Kidney epithelial cell (primary cell): ENCODE measurements at regions not wholly inside any gene's neighbourhood (a gene's known extent, or its start where the extent isn't known, plus 50 kb on each side); places are given as distances from the start of the nearest gene placed in this dataset.

Experiments used
- DNase-seq: peaks from one replicate; pipeline ENCODE4 v3.0.0-alpha.2; 2010; ENCODE audit warnings: low read depth
- H3K27me3 ChIP-seq: 2 replicates; pipeline ENCODE4 v1.6.0; 2011; ENCODE audit warnings: low read length; ENCODE audit not compliant: control insufficient read depth, insufficient read depth
- H3K36me3 ChIP-seq: 2 replicates; pipeline ENCODE4 v1.5.1; 2011; ENCODE audit warnings: low read length; ENCODE audit not compliant: control insufficient read depth, insufficient read depth
- H3K4me3 ChIP-seq: 2 replicates; pipeline ENCODE4 v1.5.1; 2011; ENCODE audit warnings: low read depth, mild to moderate bottlenecking, control low read depth, low read length
- CTCF ChIP-seq: IDR thresholded peaks from 2 replicates; pipeline ENCODE4 v1.5.1; 2011; ENCODE audit warnings: mild to moderate bottlenecking, moderate library complexity, low read length, control low read depth, inconsistent platforms; ENCODE audit not compliant: insufficient read depth, poor library complexity, severe bottlenecking

GRCh38 chr1:175793617-175794016, 50.2 kb upstream of the TNR start:
- TF ChIP-seq CTCF, result no peak
- no peak for DNase-seq
- no peak overlapping the region for H3K4me3 ChIP-seq
- H3K27me3 ChIP-seq, result no peaks in the 10 kb centered on the region
- H3K36me3 ChIP-seq, result no peaks in the 10 kb centered on the region
